CD4-positive, alpha-beta T cell treated with Interleukin-6 at 100 ng/mL for 8 hours (primary cell): ENCODE measurements at regions not wholly inside any gene's neighbourhood (a gene's known extent, or its start where the extent isn't known, plus 50 kb on each side); places are given as distances from the start of the nearest gene placed in this dataset.

Source experiments
- DNase-seq: peaks from one replicate; pipeline ENCODE4 v3.0.0-alpha.2; 2020; ENCODE audit warnings: mixed read lengths, low spot score

- no peak for DNase-seq
Observed at GRCh38 chr5:174410716-174411478, 313.5 kb upstream of the MSX2 start.

GRCh38 chr5:174411479-174411819 lies 312.9 kb upstream of the MSX2 start:
- no peak for DNase-seq

GRCh38 chr5:174412374-174412773 lies 312.0 kb upstream of the MSX2 start:
- DNase-seq: no peak

GRCh38 chr5:174412941-174413340 lies 311.4 kb upstream of the MSX2 start:
- DNase-seq: no peak

- DNase-seq: no peak
Observed at GRCh38 chr5:174413567-174414314, 310.6 kb upstream of the MSX2 start.

- DNase-seq: no peak
Observed at GRCh38 chr5:174414315-174414710, 310.1 kb upstream of the MSX2 start.

GRCh38 chr5:174418809-174419539 lies 305.4 kb upstream of the MSX2 start:
- DNase-seq: no peak

GRCh38 chr5:174419540-174420132 lies 304.7 kb upstream of the MSX2 start:
- DNase-seq: peak; percentile 70

- DNase-seq: no peak
Observed at GRCh38 chr5:174420651-174421407, 303.6 kb upstream of the MSX2 start.

GRCh38 chr5:174421408-174421805 lies 303.0 kb upstream of the MSX2 start:
- DNase-seq: no peak

- DNase-seq: no peak
Observed at GRCh38 chr5:174423558-174423957, 300.8 kb upstream of the MSX2 start.

- no peak for DNase-seq
Observed at GRCh38 chr5:174424219-174425053, 299.9 kb upstream of the MSX2 start.

- DNase-seq: no peak
Observed at GRCh38 chr5:174425271-174425963, 299.0 kb upstream of the MSX2 start.

- no peak for DNase-seq
Observed at GRCh38 chr5:174425964-174426290, 298.5 kb upstream of the MSX2 start.

- DNase-seq: no peak
Observed at GRCh38 chr5:174426388-174426787, 298.0 kb upstream of the MSX2 start.

GRCh38 chr5:174426851-174427250 lies 297.5 kb upstream of the MSX2 start:
- DNase-seq: no peak

GRCh38 chr5:174427304-174427703 lies 297.1 kb upstream of the MSX2 start:
- DNase-seq: no peak

- no peak for DNase-seq
Observed at GRCh38 chr5:174428895-174429294, 295.5 kb upstream of the MSX2 start.

GRCh38 chr5:174430940-174431339 lies 293.4 kb upstream of the MSX2 start:
- peak; percentile 5 for DNase-seq

- DNase-seq: no peak
Observed at GRCh38 chr5:174431504-174431903, 292.9 kb upstream of the MSX2 start.
